ENCODE measurements at regions not wholly inside any gene's neighbourhood (a gene's known extent, or its start where the extent isn't known, plus 50 kb on each side); places are given as distances from the start of the nearest gene placed in this dataset.

- DNase-seq (ENCODE audit: low read depth) = no peak
- no peak overlapping the region for H3K4me3 ChIP-seq (ENCODE audit: low read depth, low read length)
- TF ChIP-seq CTCF (IDR thresholded peaks at IDR 0.05; ENCODE audit: insufficient read depth, low read depth, low read length) = no peak
Observed at GRCh38 chr15:54816401-54816800, 380.3 kb downstream of the RSL24D1 start.

GRCh38 chr15:54815556-54815955, 381.2 kb downstream of the RSL24D1 start:
- H3K4me3 ChIP-seq (ENCODE audit: low read depth, low read length) = no peak overlapping the region
- no peak for DNase-seq (ENCODE audit: low read depth)
- TF ChIP-seq CTCF (IDR thresholded peaks at IDR 0.05; ENCODE audit: insufficient read depth, low read depth, low read length) = no peak

- H3K4me3 ChIP-seq (ENCODE audit: low read depth, low read length) = no peak overlapping the region
- DNase-seq (ENCODE audit: low read depth) = no peak
- no peak for TF ChIP-seq CTCF (IDR thresholded peaks at IDR 0.05; ENCODE audit: insufficient read depth, low read depth, low read length)
Observed at GRCh38 chr15:54812383-54812782, 384.4 kb downstream of the RSL24D1 start.

- DNase-seq (ENCODE audit: low read depth) = no peak
- H3K4me3 ChIP-seq (ENCODE audit: low read depth, low read length) = no peak overlapping the region
- TF ChIP-seq CTCF (IDR thresholded peaks at IDR 0.05; ENCODE audit: insufficient read depth, low read depth, low read length) = no peak
Observed at GRCh38 chr15:54810496-54810895, 386.2 kb downstream of the RSL24D1 start.

- H3K4me3 ChIP-seq (ENCODE audit: low read depth, low read length) = no peak overlapping the region
- DNase-seq (ENCODE audit: low read depth) = no peak
- TF ChIP-seq CTCF (IDR thresholded peaks at IDR 0.05; ENCODE audit: insufficient read depth, low read depth, low read length) = no peak
Observed at GRCh38 chr15:54810031-54810430, 386.7 kb downstream of the RSL24D1 start.

- TF ChIP-seq CTCF (IDR thresholded peaks at IDR 0.05; ENCODE audit: insufficient read depth, low read depth, low read length) = no peak
- no peak for DNase-seq (ENCODE audit: low read depth)
- H3K4me3 ChIP-seq (ENCODE audit: low read depth, low read length) = no peak overlapping the region
Observed at GRCh38 chr15:54808321-54808720, 388.4 kb downstream of the RSL24D1 start.

- H3K4me3 ChIP-seq (ENCODE audit: low read depth, low read length) = no peak overlapping the region
- no peak for DNase-seq (ENCODE audit: low read depth)
- no peak for TF ChIP-seq CTCF (IDR thresholded peaks at IDR 0.05; ENCODE audit: insufficient read depth, low read depth, low read length)
Observed at GRCh38 chr15:54803987-54804386, 392.8 kb downstream of the RSL24D1 start.

Data from fibroblast of villous mesenchyme (primary cell).